ENCODE measurements at regions not wholly inside any gene's neighbourhood (a gene's known extent, or its start where the extent isn't known, plus 50 kb on each side); places are given as distances from the start of the nearest gene placed in this dataset.
"Not testable (repeated sequence)": the region's sequence is repeated elsewhere in the genome, so short reads cannot be mapped to it uniquely, and the experiment has no call there.

- no peak for TF ChIP-seq CTCF (IDR thresholded peaks at IDR 0.05; ENCODE audit: low read depth, low read length)
- no peak for DNase-seq (ENCODE audit: extremely low read depth, low read depth)
These were observed 98.0 kb upstream of the FAM174B start for GRCh38 chr15:92753591-92753990.

- no peak for DNase-seq (ENCODE audit: extremely low read depth, low read depth)
- TF ChIP-seq CTCF (IDR thresholded peaks at IDR 0.05; ENCODE audit: low read depth, low read length), result no peak
These were observed 107.9 kb upstream of the FAM174B start for GRCh38 chr15:92763459-92763858.

GRCh38 chr15:92768131-92768530, 112.6 kb upstream of the FAM174B start:
- not testable (repeated sequence) for DNase-seq (ENCODE audit: extremely low read depth, low read depth)

GRCh38 chr15:92770641-92771040, 115.1 kb upstream of the FAM174B start:
- TF ChIP-seq CTCF (IDR thresholded peaks at IDR 0.05; ENCODE audit: low read depth, low read length), result no peak
- no peak for DNase-seq (ENCODE audit: extremely low read depth, low read depth)

GRCh38 chr15:92772061-92772460, 116.5 kb upstream of the FAM174B start:
- no peak for DNase-seq (ENCODE audit: extremely low read depth, low read depth)

GRCh38 chr15:92772626-92773244, 117.2 kb upstream of the FAM174B start:
- TF ChIP-seq CTCF (IDR thresholded peaks at IDR 0.05; ENCODE audit: low read depth, low read length), result no peak
- DNase-seq (ENCODE audit: extremely low read depth, low read depth), result no peak

More at GRCh38 chr15:92772061-92772460, 116.5 kb upstream of the FAM174B start:
- no peak for TF ChIP-seq CTCF (IDR thresholded peaks at IDR 0.05; ENCODE audit: low read depth, low read length)

GRCh38 chr15:92773340-92773739, 117.8 kb upstream of the FAM174B start:
- no peak for DNase-seq (ENCODE audit: extremely low read depth, low read depth)
- no peak for TF ChIP-seq CTCF (IDR thresholded peaks at IDR 0.05; ENCODE audit: low read depth, low read length)

- TF ChIP-seq CTCF (IDR thresholded peaks at IDR 0.05; ENCODE audit: low read depth, low read length), result no peak
- DNase-seq (ENCODE audit: extremely low read depth, low read depth), result no peak
These were observed 120.2 kb upstream of the CHD2 start for GRCh38 chr15:92779874-92780273.
